Fibroblast of the aortic adventitia (primary cell): ENCODE measurements at regions not wholly inside any gene's neighbourhood (a gene's known extent, or its start where the extent isn't known, plus 50 kb on each side); places are given as distances from the start of the nearest gene placed in this dataset.

Experiments used
- DNase-seq: peaks from one replicate; pipeline ENCODE4 v3.0.0-alpha.2; 2010; ENCODE audit warnings: low read depth
- H3K4me3 ChIP-seq: 2 replicates; pipeline ENCODE4 v1.5.1; 2011; ENCODE audit warnings: low read depth, mild to moderate bottlenecking, control low read depth, low read length, moderate library complexity
- TF ChIP-seq, protein P1 (sequence below): IDR thresholded peaks from 2 replicates; pipeline ENCODE4 v1.5.1; 2011; ENCODE audit warnings: mild to moderate bottlenecking, low read length, control low read depth, inconsistent platforms; ENCODE audit not compliant: insufficient read depth

DNA sequence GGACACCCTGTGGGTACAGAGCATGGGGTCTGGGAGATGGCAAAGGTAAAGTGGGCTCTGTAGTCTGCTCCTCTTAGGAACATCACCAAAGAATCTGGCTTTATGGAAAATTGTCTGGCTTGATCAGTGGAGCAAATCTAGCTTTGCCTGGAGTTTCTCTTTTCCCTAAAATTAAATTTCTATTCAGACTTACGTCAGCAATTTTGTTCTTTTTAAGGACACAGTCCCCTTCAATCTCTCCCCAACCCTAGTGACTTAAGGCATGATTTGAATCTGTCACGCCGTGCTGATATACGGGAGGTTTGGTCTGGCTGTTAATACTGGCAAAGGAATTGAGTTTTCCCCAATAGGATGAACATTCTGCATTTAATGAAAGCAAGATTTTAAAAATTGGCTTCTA, 72.3 kb upstream of the ERCC6L2 start:
- TF ChIP-seq, protein P1, sequence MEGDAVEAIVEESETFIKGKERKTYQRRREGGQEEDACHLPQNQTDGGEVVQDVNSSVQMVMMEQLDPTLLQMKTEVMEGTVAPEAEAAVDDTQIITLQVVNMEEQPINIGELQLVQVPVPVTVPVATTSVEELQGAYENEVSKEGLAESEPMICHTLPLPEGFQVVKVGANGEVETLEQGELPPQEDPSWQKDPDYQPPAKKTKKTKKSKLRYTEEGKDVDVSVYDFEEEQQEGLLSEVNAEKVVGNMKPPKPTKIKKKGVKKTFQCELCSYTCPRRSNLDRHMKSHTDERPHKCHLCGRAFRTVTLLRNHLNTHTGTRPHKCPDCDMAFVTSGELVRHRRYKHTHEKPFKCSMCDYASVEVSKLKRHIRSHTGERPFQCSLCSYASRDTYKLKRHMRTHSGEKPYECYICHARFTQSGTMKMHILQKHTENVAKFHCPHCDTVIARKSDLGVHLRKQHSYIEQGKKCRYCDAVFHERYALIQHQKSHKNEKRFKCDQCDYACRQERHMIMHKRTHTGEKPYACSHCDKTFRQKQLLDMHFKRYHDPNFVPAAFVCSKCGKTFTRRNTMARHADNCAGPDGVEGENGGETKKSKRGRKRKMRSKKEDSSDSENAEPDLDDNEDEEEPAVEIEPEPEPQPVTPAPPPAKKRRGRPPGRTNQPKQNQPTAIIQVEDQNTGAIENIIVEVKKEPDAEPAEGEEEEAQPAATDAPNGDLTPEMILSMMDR: no peak
- DNase-seq: no peak
- H3K4me3 ChIP-seq: no peak overlapping the region

- H3K4me3 ChIP-seq: no peak overlapping the region
- DNase-seq: no peak
- TF ChIP-seq, protein P1: no peak
These were observed 73.7 kb upstream of the ERCC6L2 start for GRCh38 chr9:95801797-95802196.

GRCh38 chr9:95796029-95796428, 79.5 kb upstream of the ERCC6L2 start:
- TF ChIP-seq, protein P1: no peak
- H3K4me3 ChIP-seq: no peak overlapping the region

GRCh38 chr9:95793924-95794828, 81.3 kb upstream of the ERCC6L2 start:
- TF ChIP-seq, protein P1: no peak
- DNase-seq: peak; percentile 98
- H3K4me3 ChIP-seq: no peak overlapping the region

More at GRCh38 chr9:95796029-95796428, 79.5 kb upstream of the ERCC6L2 start:
- no peak for DNase-seq

- no peak for DNase-seq
- TF ChIP-seq, protein P1: no peak
- H3K4me3 ChIP-seq: no peak overlapping the region
These were observed 83.8 kb upstream of the ERCC6L2 start for GRCh38 chr9:95791695-95792094.

DNA sequence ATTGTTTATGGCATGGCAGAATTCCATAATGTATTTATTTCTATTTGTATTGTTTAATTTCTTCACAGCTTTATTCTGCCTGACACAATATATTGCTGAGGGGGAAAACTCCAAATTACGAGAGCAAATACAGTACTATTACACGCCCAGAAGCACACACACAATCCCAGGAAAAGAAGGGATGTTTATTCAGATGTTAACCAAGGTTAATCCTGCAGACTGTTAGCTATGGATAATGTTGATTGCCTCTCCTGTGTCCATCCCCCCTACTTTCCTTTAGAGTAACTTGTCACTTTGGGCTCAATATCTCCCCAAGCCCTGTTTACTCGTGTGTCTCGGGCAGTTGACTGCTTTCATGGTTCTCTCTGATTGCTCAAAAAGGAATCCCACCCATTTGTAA, 84.2 kb upstream of the ERCC6L2 start:
- DNase-seq: no peak
- TF ChIP-seq, protein P1: no peak
- H3K4me3 ChIP-seq: no peak overlapping the region
